ENCODE measurements at regions not wholly inside any gene's neighbourhood (a gene's known extent, or its start where the extent isn't known, plus 50 kb on each side); places are given as distances from the start of the nearest gene placed in this dataset.

DNA sequence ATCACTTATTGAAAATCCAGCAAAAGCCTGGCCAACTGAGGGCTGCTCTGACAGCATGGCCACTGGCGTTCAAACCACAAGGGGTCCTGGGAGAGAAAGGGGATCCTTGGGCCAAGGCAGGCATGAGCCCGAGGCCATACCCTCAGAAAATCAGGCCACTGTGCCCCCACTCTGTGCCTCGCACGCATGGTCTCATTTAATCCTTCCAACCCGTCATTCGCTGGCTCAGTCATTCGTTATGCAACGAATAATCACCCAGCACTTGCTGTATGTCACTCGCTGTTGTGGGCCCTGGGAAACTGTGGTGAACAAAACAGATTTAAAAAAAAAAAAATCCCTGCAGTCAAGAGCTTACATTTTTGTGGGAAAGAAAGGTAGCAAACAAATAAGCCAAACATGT is 112.7 kb downstream of the BCOR start:
- TF ChIP-seq YY1 (IDR thresholded peaks at IDR 0.05; ENCODE audit: insufficient read depth, insufficient read length), result no peak
- no peak for TF ChIP-seq ZNF274 (IDR thresholded peaks at IDR 0.05; ENCODE audit: low read depth, low read length)
- no peak for TF ChIP-seq SUZ12 (IDR thresholded peaks at IDR 0.05; ENCODE audit: extremely low read depth, insufficient read depth, insufficient read length)

Data from NT2/D1 (cell line).